GM12864 (cell line): ENCODE measurements at regions not wholly inside any gene's neighbourhood (a gene's known extent, or its start where the extent isn't known, plus 50 kb on each side); places are given as distances from the start of the nearest gene placed in this dataset.

Experiments
- DNase-seq: peaks from one replicate; pipeline ENCODE4 v3.0.0-alpha.2; 2011; ENCODE audit warnings: low read depth
- H3K4me3 ChIP-seq: 2 replicates; pipeline ENCODE4 v1.5.1; 2011; ENCODE audit warnings: mild to moderate bottlenecking, low read depth, low read length, control low read depth
- TF ChIP-seq, protein P1 (sequence below): IDR thresholded peaks from 2 replicates; pipeline ENCODE4 v1.5.1; 2011; ENCODE audit warnings: low read depth, mild to moderate bottlenecking, moderate library complexity, low read length, control low read depth, inconsistent platforms; ENCODE audit errors: missing control alignments

DNA sequence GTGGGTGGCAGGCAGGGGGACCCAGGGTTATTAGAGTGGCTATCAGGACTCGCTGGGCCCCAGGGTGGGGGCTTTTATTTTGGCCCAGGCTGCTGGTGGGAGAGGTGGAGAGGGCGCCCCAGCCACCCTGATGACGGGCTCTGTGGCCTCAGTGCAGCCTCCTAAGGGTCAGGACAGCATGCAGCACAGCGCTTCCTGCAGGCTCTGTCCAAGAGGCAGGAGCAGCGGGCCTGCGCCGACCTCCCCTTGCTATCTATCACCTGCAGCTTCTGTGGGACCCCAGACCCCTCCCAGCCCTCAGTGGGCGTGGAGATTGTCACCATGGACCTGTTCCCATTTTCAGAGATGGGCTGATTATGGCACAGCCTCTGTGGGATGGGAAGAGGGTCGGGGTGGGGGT, 54.3 kb upstream of the PPARA start:
- no peak for DNase-seq
- no peak overlapping the region for H3K4me3 ChIP-seq
- TF ChIP-seq, protein P1, sequence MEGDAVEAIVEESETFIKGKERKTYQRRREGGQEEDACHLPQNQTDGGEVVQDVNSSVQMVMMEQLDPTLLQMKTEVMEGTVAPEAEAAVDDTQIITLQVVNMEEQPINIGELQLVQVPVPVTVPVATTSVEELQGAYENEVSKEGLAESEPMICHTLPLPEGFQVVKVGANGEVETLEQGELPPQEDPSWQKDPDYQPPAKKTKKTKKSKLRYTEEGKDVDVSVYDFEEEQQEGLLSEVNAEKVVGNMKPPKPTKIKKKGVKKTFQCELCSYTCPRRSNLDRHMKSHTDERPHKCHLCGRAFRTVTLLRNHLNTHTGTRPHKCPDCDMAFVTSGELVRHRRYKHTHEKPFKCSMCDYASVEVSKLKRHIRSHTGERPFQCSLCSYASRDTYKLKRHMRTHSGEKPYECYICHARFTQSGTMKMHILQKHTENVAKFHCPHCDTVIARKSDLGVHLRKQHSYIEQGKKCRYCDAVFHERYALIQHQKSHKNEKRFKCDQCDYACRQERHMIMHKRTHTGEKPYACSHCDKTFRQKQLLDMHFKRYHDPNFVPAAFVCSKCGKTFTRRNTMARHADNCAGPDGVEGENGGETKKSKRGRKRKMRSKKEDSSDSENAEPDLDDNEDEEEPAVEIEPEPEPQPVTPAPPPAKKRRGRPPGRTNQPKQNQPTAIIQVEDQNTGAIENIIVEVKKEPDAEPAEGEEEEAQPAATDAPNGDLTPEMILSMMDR = no peak

DNA sequence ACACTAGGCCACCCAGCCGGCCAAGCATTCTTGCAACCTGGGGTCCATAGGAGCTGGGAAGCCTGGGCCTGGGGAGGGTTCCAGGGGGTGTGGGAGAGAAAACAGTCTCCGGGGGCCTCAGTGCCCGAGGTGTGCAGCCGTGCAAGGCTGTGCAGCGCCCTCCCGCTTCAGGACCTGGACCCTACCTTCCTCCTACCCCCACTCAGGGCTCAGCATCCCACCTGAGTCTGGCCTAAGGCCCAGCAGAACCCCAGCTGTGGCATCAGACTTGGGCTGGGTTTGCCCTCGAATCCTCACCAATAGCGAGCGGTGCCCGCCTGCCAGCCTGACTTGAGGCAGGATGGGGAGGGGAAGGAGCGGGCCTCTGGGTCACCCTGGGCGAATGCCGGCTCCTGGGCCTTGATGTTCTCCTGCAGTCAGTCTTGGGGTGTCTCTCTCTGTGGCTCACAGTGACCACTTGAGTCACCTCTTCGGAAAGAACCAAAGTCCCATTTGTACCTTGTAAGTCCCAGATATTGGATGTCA, 53.6 kb upstream of the PPARA start:
- DNase-seq = no peak
- TF ChIP-seq, protein P1 = no peak
- H3K4me3 ChIP-seq = no peak overlapping the region

DNA sequence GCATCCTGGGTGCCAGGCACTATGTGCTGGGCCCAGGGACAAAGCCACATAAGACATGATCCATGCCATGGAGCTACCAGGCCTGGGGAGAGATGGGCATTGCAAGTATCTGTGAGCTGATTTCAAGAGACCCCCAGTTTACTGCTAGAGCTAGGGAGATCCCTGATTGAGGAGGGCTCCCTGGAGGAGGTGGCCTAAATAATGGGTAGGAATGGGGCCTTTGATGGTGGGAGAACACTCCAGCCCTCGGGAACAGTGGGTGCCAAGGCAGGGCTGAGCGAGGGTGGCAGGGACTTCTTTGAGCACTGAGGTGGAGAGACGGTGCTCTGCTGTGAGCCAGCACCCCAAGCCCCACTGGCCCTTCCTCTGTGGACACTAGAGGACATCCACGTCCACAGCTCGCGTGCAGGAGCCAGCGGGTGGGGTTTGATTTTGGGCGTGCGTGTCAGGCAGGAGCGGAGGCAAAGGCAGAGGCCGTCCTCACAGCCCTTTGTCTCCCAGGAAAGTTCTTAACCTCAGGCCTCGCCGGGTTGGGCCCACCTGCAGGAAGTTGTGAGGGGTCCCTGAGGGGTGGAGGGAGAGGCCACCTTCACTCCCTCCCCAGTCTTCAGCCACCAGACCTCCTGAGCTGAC, 52.9 kb upstream of the PPARA start:
- TF ChIP-seq, protein P1 = no peak
- DNase-seq = no peak
- H3K4me3 ChIP-seq = no peak overlapping the region

DNA sequence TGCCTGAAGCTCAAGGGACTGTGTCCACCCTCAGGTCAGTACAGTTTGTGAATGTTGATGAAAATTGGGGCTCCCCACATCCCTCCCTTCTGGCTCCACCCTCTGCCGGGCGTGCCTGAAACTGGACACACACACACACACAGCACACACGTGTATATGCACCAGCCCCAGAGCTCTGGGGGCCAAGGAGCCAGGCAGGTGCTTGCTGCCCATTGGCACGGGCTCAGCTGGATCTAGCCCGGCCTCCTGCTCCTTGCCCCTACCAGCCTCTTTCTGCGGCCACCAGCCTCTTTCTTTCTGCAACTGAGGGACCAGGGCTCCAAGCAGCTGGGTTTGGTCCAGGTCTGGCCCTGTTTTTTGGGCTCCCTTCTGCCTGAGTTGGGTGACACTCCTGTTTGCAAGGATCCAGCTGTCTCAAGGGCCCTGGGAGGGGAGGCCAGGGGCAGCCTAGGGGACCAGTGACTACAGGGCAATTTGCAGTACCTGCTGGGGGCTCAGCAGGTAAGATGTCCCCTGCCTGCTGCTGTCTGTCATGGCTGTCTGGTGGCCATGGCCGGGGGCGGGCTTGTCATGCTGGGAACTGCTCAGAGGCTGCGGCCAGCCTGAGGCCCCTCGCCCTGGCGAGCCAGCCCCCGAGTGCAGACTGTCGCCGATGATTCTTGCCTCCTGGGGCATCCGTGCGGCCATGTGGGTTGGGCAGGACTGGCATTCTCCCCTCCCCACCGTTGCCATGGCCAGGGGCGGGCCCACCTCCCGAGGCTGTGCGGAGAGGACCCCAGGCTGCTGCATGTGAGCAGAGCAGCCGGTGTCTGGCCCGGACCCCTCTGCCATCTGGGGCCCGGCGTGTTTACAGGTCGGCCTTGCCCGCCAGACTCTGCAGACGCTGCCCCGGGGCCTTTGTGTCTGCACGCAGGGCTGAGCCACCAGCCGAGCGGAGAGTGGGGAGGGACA, 51.5 kb upstream of the PPARA start:
- no peak for DNase-seq
- TF ChIP-seq, protein P1 = no peak
- H3K4me3 ChIP-seq = no peak overlapping the region

DNA sequence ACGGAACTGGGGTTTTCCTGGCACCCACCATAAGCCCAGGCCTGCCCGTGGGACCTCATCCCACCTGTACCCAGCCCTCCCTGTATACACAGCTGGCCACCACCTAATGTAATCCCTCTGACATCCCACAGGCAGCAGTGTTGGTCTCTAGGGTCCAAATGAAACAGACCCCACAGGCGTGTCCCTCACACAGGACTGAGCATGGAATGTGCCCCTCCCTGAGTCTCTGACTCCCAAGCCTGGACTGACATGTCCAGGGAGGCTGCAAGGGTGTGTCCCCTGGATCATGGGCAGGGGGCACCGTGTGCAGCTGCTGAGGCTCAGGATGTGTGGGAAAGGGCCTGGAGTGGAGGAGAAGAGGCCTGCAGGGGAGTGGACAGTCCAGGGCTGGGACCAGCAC, 50.6 kb upstream of the PPARA start:
- DNase-seq = no peak
- TF ChIP-seq, protein P1 = no peak
- no peak overlapping the region for H3K4me3 ChIP-seq

DNA sequence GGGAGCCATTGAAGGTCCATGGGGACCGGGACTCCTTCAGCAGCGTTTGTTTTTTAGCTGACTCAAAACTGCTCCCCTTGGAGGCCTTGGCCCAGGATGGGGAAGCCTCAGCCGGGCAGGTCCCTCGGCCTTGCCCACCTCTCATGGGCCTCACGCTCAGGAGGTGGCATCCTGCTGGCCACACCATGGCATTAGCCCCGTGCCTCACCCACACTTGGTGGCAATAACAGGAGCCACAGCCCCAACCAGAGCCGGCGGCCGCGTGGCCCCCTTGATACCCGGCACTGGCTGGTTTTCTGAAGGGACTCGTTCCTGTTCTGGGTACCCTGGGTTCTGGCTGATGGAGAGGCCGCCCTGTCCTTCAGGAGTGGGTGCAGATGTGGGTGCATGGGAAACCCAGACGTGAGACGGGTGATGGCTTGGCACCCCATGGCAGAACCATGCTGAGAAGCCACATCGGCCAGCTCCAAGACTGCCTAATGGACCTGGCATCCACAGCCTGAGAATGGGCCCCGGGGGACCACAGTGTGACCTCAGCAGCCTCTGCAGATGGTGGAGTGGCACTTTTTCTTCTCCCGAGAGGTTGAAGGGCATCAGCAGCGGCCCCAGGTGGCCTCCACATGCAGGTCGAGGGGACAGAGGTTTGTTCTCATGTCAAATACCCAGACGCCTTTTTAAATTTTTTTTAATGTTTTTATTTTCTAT, 49.8 kb upstream of the PPARA start:
- DNase-seq = no peak
- no peak overlapping the region for H3K4me3 ChIP-seq
- TF ChIP-seq, protein P1 = no peak
